ENCODE measurements at regions not wholly inside any gene's neighbourhood (a gene's known extent, or its start where the extent isn't known, plus 50 kb on each side); places are given as distances from the start of the nearest gene placed in this dataset.

DNA sequence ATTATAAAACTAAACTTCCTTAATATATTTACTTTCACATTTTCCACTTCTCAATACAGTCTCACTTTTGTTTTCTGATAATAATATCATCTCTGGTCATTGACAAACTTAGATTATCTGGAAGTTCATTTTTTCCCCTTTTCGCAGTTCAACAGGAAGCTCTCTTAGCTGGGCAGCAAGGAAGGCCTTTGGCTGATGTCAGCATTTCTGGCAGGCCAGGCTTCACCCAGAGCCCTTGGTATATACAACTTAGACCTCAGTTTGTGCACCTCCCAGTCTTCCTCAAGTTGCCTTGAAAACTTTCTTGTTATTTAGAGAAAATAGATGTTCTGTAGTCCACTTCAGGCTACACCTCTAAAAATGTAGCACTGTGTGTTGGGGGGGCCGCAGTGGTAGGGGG lies 1103.6 kb downstream of the AMY1C start:
- intact Hi-C loops (cut with DNase I) = no loop called here
- ATAC-seq (ENCODE audit: low FRiP score) = peak; percentile 22
- DNase-seq = no peak
- H3K4me1 ChIP-seq (ENCODE audit: control insufficient read depth in 1 of 2, insufficient read depth in 2 of 2, low read length in 2 of 2) = no peaks in the 10 kb centered on the region
- no peaks in the 10 kb centered on the region for H3K27me3 ChIP-seq (ENCODE audit: control insufficient read depth in 1 of 2, insufficient read depth in 2 of 2, low read length in 1 of 2)
- H3K9me3 ChIP-seq (ENCODE audit: control insufficient read depth, low read length) = no peaks in the 10 kb centered on the region
- H3K27ac ChIP-seq (ENCODE audit: low read depth in 1 of 2, low read length in 2 of 2) = no peak overlapping the region
- no peak overlapping the region for H3K4me3 ChIP-seq (ENCODE audit: low read length in 2 of 2)
- 83 to 85% methylated on average over 2 of the region's 2 CpGs for WGBS, 2 donors
- no peaks in the 10 kb centered on the region for H3K36me3 ChIP-seq (ENCODE audit: control insufficient read depth in 1 of 2, insufficient read depth in 2 of 2, low read length in 1 of 2)

GRCh38 chr1:104854529-104854928 lies 1104.8 kb downstream of the AMY1C start:
- WGBS, 2 donors = 14 to 24% methylated on average over 2 of the region's 2 CpGs
- ATAC-seq (ENCODE audit: low FRiP score) (no peak), DNase-seq (no peak)
- Histone ChIP-seq H3K27me3 (ENCODE audit: control insufficient read depth in 1 of 2, insufficient read depth in 2 of 2, low read length in 1 of 2) (no peaks in the 10 kb centered on the region), H3K36me3 (ENCODE audit: control insufficient read depth in 1 of 2, insufficient read depth in 2 of 2, low read length in 1 of 2) (no peaks in the 10 kb centered on the region), H3K27ac (ENCODE audit: low read depth in 1 of 2, low read length in 2 of 2) (no peak overlapping the region), H3K4me3 (ENCODE audit: low read length in 2 of 2) (no peak overlapping the region), H3K4me1 (ENCODE audit: control insufficient read depth in 1 of 2, insufficient read depth in 2 of 2, low read length in 2 of 2) (no peaks in the 10 kb centered on the region), H3K9me3 (ENCODE audit: control insufficient read depth, low read length) (no peaks in the 10 kb centered on the region)
- intact Hi-C loops (cut with DNase I) = no loop called here

DNA sequence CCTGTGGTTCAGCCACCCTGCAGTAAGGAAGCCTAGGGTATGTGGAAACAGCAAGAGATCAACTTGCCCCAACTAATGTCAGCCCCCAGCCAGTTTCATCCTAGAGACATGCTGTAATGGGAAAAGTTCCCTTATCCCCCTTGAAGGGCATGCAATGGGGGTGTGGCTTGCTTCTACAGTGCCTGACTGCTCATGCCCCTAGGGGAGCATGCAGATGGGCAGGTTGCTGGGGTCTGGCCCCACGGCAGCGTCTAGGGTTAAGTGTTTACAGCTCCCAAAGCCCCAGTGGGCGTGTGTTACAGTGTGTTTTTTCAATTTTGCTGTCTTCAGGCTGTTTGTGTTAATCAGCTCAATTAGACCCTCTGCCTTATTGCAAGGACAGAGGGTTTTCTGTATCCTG lies 1105.9 kb downstream of the AMY1C start:
- H3K4me3 ChIP-seq (ENCODE audit: low read length in 2 of 2) = no peak overlapping the region
- no peaks in the 10 kb centered on the region for H3K4me1 ChIP-seq (ENCODE audit: control insufficient read depth in 1 of 2, insufficient read depth in 2 of 2, low read length in 2 of 2)
- DNase-seq (peak in 1 of 2 donors; percentile 51), ATAC-seq (ENCODE audit: low FRiP score) (no peak)
- intact Hi-C loops (cut with DNase I) = no loop called here
- no peaks in the 10 kb centered on the region for H3K27me3 ChIP-seq (ENCODE audit: control insufficient read depth in 1 of 2, insufficient read depth in 2 of 2, low read length in 1 of 2)
- H3K9me3 ChIP-seq (ENCODE audit: control insufficient read depth, low read length) = no peaks in the 10 kb centered on the region
- no peaks in the 10 kb centered on the region for H3K36me3 ChIP-seq (ENCODE audit: control insufficient read depth in 1 of 2, insufficient read depth in 2 of 2, low read length in 1 of 2)
- H3K27ac ChIP-seq (ENCODE audit: low read depth in 1 of 2, low read length in 2 of 2) = no peak overlapping the region
- WGBS, 2 donors = 59 to 62% methylated on average over 3 of the region's 3 CpGs

- Histone ChIP-seq H3K27ac (ENCODE audit: low read depth in 1 of 2, low read length in 2 of 2) (no peak overlapping the region), H3K9me3 (ENCODE audit: control insufficient read depth, low read length) (no peaks in the 10 kb centered on the region), H3K4me1 (ENCODE audit: control insufficient read depth in 1 of 2, insufficient read depth in 2 of 2, low read length in 2 of 2) (no peaks in the 10 kb centered on the region), H3K27me3 (ENCODE audit: control insufficient read depth in 1 of 2, insufficient read depth in 2 of 2, low read length in 1 of 2) (no peaks in the 10 kb centered on the region), H3K36me3 (ENCODE audit: control insufficient read depth in 1 of 2, insufficient read depth in 2 of 2, low read length in 1 of 2) (no peaks in the 10 kb centered on the region), H3K4me3 (ENCODE audit: low read length in 2 of 2) (no peak overlapping the region)
- ATAC-seq (ENCODE audit: low FRiP score) (no peak), DNase-seq (peak in 1 of 2 donors; percentile 47)
- intact Hi-C loops (cut with DNase I) = no loop called here
- 90 to 92% methylated on average over 16 of the region's 16 CpGs for WGBS, 2 donors
These were observed 1106.4 kb downstream of the AMY1C start for GRCh38 chr1:104856091-104856490.

DNA sequence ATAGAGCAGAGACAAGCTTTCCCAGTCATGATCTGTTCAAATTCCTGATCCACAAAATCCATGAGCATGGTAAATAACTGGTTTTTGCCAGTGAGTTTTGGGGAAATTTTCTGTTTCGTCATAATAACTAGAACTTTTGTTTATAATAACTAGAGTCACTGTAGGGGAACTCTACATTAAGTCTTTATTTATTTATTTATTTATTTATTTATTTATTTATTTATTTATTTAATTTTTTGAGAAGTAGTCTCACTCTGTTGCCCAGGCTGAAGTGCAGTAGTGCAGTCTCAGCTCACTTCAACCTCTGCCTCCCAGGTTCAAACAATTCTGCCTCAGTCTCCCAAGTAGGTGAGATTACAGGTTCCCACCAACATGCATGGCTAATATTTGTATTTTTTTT lies 1106.8 kb downstream of the AMY1C start:
- no peaks in the 10 kb centered on the region for H3K9me3 ChIP-seq (ENCODE audit: control insufficient read depth, low read length)
- DNase-seq (no peak), ATAC-seq (ENCODE audit: low FRiP score) (no peak)
- WGBS, 2 donors = 90 to 92% methylated on average over 1 of the region's 1 CpG
- H3K36me3 ChIP-seq (ENCODE audit: control insufficient read depth in 1 of 2, insufficient read depth in 2 of 2, low read length in 1 of 2) = no peaks in the 10 kb centered on the region
- intact Hi-C loops (cut with DNase I) = no loop called here
- H3K27ac ChIP-seq (ENCODE audit: low read depth in 1 of 2, low read length in 2 of 2) = no peak overlapping the region
- H3K4me3 ChIP-seq (ENCODE audit: low read length in 2 of 2) = no peak overlapping the region
- no peaks in the 10 kb centered on the region for H3K4me1 ChIP-seq (ENCODE audit: control insufficient read depth in 1 of 2, insufficient read depth in 2 of 2, low read length in 2 of 2)
- no peaks in the 10 kb centered on the region for H3K27me3 ChIP-seq (ENCODE audit: control insufficient read depth in 1 of 2, insufficient read depth in 2 of 2, low read length in 1 of 2)

DNA sequence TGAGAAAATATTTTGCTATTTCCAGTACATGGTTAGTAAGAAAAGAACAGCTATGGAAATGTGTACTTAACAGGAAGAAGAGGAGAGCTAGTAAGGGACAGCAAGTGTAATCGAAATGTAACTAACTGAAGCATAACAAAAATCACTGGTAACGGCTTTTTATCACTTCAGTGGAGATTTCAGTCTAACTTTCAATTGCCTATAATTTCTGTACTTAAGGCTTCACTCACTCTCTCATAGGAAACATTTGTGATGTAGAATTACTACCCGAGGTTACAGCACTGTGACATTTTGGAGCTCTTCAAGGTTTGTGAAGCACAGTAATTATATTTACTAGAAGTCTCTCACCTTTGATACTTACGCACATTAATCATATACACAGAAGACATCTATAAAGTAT lies 1119.1 kb downstream of the AMY1C start:
- Histone ChIP-seq H3K36me3 (ENCODE audit: control insufficient read depth in 1 of 2, insufficient read depth in 2 of 2, low read length in 1 of 2) (no peaks in the 10 kb centered on the region), H3K27me3 (ENCODE audit: control insufficient read depth in 1 of 2, insufficient read depth in 2 of 2, low read length in 1 of 2) (no peaks in the 10 kb centered on the region), H3K9me3 (ENCODE audit: control insufficient read depth, low read length) (no peaks in the 10 kb centered on the region), H3K4me1 (ENCODE audit: control insufficient read depth in 1 of 2, insufficient read depth in 2 of 2, low read length in 2 of 2) (no peaks in the 10 kb centered on the region), H3K27ac (ENCODE audit: low read depth in 1 of 2, low read length in 2 of 2) (no peak overlapping the region), H3K4me3 (ENCODE audit: low read length in 2 of 2) (no peak overlapping the region)
- DNase-seq = no peak
- intact Hi-C loops (cut with DNase I) = no loop called here
- no peak for ATAC-seq (ENCODE audit: low FRiP score)
- 40 to 46% methylated on average over 4 of the region's 4 CpGs for WGBS, 2 donors

DNA sequence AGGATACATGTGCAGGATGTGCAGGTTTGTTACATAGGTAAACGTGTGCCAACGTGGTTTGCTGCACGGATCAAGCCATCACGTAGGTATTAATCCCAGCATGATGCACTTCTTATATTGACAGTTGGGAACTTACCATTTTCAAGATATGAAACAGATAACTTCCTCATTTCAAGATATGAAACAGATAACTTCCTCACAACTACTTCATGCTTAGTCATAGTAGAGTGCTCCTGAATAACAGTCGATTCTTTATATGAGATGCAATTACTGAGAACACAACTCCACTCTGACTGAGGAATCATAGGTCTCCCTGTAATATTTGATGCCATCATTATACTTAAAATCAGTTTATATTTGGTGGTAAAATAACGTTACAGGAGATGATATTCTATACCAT lies 1124.3 kb downstream of the AMY1C start:
- no peak overlapping the region for H3K4me3 ChIP-seq (ENCODE audit: low read length in 2 of 2)
- H3K9me3 ChIP-seq (ENCODE audit: control insufficient read depth, low read length) = no peaks in the 10 kb centered on the region
- no peaks in the 10 kb centered on the region for H3K36me3 ChIP-seq (ENCODE audit: control insufficient read depth in 1 of 2, insufficient read depth in 2 of 2, low read length in 1 of 2)
- WGBS, 2 donors = 82 to 83% methylated on average over 6 of the region's 6 CpGs
- no peak for ATAC-seq (ENCODE audit: low FRiP score)
- intact Hi-C loops (cut with DNase I) = no loop called here
- no peaks in the 10 kb centered on the region for H3K4me1 ChIP-seq (ENCODE audit: control insufficient read depth in 1 of 2, insufficient read depth in 2 of 2, low read length in 2 of 2)
- no peaks in the 10 kb centered on the region for H3K27me3 ChIP-seq (ENCODE audit: control insufficient read depth in 1 of 2, insufficient read depth in 2 of 2, low read length in 1 of 2)
- no peak overlapping the region for H3K27ac ChIP-seq (ENCODE audit: low read depth in 1 of 2, low read length in 2 of 2)
- DNase-seq = no peak

- Histone ChIP-seq H3K4me3 (ENCODE audit: low read length in 2 of 2) (no peak overlapping the region), H3K27ac (ENCODE audit: low read depth in 1 of 2, low read length in 2 of 2) (no peak overlapping the region), H3K36me3 (ENCODE audit: control insufficient read depth in 1 of 2, insufficient read depth in 2 of 2, low read length in 1 of 2) (no peaks in the 10 kb centered on the region), H3K27me3 (ENCODE audit: control insufficient read depth in 1 of 2, insufficient read depth in 2 of 2, low read length in 1 of 2) (no peaks in the 10 kb centered on the region), H3K4me1 (ENCODE audit: control insufficient read depth in 1 of 2, insufficient read depth in 2 of 2, low read length in 2 of 2) (no peaks in the 10 kb centered on the region), H3K9me3 (ENCODE audit: control insufficient read depth, low read length) (no peaks in the 10 kb centered on the region)
- 44 to 51% methylated on average over 5 of the region's 5 CpGs for WGBS, 2 donors
- peak in 1 of 2 donors; percentile 48 for DNase-seq
- intact Hi-C loops (cut with DNase I) = no loop called here
- ATAC-seq (ENCODE audit: low FRiP score) = no peak
These were observed 1128.7 kb downstream of the AMY1C start for GRCh38 chr1:104878203-104878909.

- 54% methylated on average over 2 of the region's 2 CpGs for WGBS, 2 donors
- Histone ChIP-seq H3K9me3 (ENCODE audit: control insufficient read depth, low read length) (no peaks in the 10 kb centered on the region), H3K27me3 (ENCODE audit: control insufficient read depth in 1 of 2, insufficient read depth in 2 of 2, low read length in 1 of 2) (no peaks in the 10 kb centered on the region), H3K4me3 (ENCODE audit: low read length in 2 of 2) (no peak overlapping the region), H3K4me1 (ENCODE audit: control insufficient read depth in 1 of 2, insufficient read depth in 2 of 2, low read length in 2 of 2) (no peaks in the 10 kb centered on the region), H3K36me3 (ENCODE audit: control insufficient read depth in 1 of 2, insufficient read depth in 2 of 2, low read length in 1 of 2) (no peaks in the 10 kb centered on the region), H3K27ac (ENCODE audit: low read depth in 1 of 2, low read length in 2 of 2) (no peak overlapping the region)
- DNase-seq (no peak), ATAC-seq (ENCODE audit: low FRiP score) (no peak)
- intact Hi-C loops (cut with DNase I) = no loop called here
These were observed 1135.2 kb downstream of the AMY1C start for GRCh38 chr1:104884939-104885338.
